GM19043 (cell line): ENCODE measurements at regions not wholly inside any gene's neighbourhood (a gene's known extent, or its start where the extent isn't known, plus 50 kb on each side); places are given as distances from the start of the nearest gene placed in this dataset.
"Not testable (repeated sequence)": the region's sequence is repeated elsewhere in the genome, so short reads cannot be mapped to it uniquely, and the experiment has no call there.

Experiments
- ATAC-seq: cut with Tn5 transposase; IDR thresholded peaks from one replicate; pipeline ENCODE4 v1.9.1; 2021; ENCODE audit warnings: low read depth; ENCODE audit not compliant: unreplicated experiment

DNA sequence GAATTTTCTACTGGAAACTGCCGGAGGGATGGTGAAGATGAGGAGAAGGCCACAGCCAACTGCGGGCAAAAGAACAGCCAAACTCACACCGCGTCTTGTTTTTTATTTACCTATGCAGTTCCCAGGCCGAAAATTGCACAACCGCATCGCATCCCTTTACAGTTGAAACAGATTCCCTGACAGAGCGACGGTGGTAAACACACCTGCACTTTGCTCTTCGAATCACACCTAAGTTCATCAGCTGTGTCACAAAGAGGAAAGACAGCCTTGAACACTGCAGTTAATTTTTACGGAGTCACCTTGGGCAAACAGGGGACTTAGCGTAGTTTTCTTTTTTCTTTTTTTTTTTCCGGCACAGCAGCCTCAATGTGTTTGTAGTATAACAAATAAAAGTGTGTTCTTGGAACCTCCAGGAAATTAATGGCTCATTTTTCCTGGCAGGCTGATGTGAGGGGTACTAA, 272.0 kb upstream of the DIO3 start:
- ATAC-seq = no peak

DNA sequence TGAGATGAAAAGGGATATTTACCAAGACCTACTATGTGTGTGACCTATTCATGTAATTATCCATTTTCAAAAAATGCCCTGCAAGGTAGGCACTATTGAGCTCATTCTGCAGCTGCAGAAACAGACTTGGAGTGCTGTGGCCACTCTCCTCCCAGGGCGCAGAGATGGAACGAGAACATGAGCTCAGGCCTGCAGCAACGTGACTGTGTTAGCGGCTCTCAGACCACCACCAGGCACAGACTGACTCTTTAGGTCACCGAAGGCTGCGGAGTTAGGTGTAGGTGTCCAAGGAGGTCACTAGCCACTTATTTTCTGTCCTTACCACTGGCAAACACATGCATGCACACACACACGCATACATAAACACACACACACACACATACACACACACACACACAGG, 271.4 kb upstream of the DIO3 start:
- ATAC-seq = no peak

GRCh38 chr14:101290611-101291010, 270.7 kb upstream of the DIO3 start:
- no peak for ATAC-seq

- ATAC-seq = no peak
Observed at GRCh38 chr14:101291390-101291789, 269.9 kb upstream of the DIO3 start.

GRCh38 chr14:101292448-101292847, 268.8 kb upstream of the DIO3 start:
- ATAC-seq = no peak

GRCh38 chr14:101293605-101294004, 267.7 kb upstream of the DIO3 start:
- no peak for ATAC-seq

DNA sequence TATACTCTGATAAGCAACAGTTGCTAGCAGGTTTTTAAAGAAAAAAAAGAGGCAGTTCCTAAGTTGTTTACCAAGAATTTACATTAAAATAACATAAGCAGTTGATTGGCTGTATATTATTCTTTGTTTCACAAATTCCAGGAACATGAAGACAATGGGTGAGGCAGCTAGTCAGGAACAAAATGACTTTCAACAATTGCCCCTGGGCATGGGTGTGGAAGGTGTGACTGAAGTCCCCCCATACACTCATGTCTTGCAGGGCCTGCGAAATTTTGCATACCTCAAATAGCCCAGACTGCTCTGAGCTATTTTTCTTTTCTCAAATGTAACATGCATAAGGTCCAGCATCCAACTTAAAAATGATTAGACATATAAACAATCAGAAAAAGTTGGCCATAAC, 267.2 kb upstream of the DIO3 start:
- no peak for ATAC-seq

- ATAC-seq = not testable (repeated sequence)
Observed at GRCh38 chr14:101299781-101300180, 261.5 kb upstream of the DIO3 start.

- ATAC-seq = no peak
Observed at GRCh38 chr14:101301011-101301410, 260.3 kb upstream of the DIO3 start.

- ATAC-seq = not testable (repeated sequence)
Observed at GRCh38 chr14:101307162-101307561, 254.1 kb upstream of the DIO3 start.

DNA sequence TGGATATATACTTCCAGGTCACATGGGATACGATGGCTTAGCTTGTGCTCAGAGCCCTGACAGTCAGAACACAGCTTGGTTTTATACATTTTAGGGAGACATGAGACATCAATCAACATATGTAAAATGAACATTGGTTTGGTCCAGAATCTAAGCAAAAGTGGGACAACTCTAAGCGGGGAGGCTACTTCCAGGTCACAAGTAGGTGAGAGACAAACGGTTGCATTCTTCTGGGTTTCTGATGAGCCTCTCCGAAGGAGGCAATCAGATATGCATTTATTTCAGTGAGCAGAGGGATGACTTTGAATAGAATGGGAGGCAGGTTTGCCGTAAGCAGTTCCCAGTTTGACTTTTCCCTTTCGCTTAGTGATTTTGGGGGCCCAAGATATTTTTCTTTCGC, 250.1 kb upstream of the DIO3 start:
- ATAC-seq = not testable (repeated sequence)

DNA sequence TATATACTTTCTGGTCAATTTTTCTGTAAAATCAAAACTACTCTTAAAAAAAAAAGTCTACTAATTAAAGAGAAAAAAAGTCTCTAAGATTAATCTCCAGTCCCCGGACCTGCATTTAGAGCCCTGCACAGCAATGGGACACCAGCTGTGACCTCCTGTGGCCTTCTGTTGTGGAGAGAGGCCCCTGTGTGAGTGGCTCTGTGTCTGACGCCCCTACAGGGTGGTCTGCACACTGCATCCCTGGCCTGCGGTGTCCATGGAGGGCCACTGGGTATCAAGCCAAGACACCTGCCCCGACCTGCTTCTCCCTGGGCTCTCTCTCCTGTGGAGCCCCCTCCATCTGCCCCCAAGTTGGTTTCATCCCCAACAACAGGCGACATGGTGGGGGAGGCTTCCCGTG, 248.0 kb upstream of the DIO3 start:
- ATAC-seq = no peak

DNA sequence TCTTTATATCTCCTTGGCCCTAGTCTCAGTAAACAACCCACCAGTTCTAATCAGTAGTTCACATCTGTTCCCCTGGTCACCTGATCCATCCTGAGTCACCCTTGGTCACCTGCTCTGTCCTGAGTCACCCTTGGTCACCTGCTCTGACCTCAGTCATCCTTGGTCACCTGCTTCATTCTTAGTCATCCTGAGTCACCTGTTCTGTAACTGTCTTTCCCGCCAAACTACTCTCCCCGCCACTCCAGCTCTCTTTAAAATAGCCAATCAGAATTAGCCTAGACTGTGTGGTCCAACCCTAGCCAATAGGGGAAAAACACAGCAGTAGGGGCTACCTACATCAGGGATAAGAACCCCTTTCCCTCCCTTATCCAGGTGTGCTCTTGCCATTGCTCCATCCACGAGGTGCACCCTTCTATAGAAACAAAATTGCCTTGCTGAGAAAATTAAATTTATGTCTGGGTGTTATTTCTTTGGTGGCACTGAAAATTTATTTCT, 245.4 kb upstream of the DIO3 start:
- ATAC-seq = no peak

GRCh38 chr14:101318271-101318670, 243.0 kb upstream of the DIO3 start:
- no peak for ATAC-seq

DNA sequence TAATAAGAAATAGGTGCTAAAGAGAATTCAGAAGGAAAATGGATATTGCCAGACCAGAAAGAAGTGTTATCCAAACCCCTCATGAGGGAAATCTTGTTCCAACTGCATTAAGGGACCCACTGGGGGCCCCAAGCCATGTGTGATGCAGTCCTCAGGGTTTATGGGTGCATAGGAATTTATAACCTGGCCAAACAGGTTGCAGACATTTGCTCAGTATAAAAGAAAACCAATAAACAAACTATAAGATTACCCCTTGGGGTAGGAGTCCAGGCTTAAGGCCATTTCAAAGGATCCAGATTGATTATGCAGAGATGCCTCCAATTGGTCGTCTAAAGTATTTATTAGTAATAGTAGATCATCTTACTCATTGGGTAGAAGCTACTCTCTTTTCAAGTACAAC, 240.9 kb upstream of the DIO3 start:
- no peak for ATAC-seq

DNA sequence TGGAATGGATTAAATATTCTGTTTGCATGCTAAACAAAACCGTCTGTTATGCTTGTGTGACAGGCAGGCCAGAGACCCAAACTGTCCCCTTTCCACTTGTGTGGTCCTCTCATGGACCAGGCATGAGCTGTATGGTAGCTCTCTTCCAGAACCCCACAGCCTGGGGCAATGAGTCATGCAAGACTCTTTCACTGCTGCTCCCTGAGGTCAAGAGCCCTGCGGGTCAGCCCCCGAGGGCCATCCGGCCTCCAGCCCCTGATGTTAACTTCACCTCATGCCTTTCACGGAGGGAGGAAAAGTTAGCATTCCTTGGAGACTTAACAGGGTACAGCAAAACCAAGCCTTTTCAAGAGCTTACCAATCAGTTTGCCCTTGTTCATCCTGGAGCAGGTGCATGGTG, 239.1 kb upstream of the DIO3 start:
- ATAC-seq = no peak

DNA sequence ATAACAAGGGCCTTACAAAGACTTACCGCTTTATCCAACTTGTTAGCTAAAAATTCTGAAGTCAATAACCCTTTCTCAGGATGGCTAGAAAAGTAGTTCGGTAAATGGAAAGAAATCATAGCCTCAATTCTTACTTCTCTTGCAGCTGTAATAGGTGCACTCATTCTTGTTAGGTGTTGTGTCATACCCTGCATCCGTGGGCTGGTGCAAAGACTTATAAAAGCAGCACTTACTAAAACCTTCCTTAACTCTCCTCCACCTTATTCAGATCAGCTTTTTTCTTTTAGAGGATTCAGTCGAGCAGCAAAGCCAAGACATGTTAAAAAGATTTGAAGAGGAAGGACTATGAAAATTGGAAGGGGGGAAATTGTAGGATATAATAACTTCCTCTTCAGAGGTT, 238.2 kb upstream of the DIO3 start:
- ATAC-seq = no peak

DNA sequence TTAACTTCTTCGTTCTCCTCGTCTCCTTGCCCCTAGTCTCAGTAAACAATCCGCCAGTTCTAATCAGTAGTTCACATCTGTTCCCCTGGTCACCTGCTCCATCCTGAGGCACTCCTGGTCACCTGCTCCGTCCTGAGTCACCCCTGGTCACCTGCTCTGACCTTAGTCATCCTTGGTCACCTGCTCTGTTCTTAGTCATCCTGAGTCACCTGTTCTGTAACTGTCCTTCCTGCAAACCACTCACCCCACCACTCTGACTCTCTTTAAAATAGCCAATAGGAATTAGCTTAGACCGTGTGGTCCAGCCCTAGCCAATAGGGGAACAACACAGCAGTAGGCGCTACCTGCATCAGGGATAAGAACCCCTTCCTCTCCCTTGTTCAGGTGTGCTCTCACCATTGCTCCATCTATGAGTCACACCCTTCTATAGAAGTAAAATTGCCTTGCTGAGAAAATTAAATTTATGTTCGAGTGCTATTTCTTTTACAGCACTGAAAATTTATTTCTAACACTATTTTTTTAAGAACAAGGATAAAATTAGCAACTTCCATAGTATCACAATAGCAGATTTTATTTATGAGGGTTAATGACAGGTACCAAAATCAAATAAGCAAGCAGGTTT, 237.6 kb upstream of the DIO3 start:
- not testable (repeated sequence) for ATAC-seq

DNA sequence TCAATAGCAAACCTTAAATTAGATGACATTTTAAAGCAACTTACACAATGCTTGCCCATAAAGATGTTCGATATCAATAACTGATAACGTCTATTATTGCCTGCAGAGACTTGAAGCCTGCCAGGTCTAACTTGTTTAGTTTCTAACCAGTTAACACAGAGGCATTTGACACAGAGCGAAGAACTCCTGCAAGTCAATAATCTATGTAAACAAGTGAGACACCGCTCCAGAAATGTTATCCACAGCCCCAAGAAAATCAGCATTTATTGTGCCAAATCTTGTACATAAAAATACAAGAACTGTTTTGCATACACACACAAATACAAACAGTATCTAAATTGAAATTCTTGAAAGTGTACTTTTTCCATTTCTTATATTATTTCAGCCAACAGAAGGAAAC, 236.0 kb upstream of the DIO3 start:
- ATAC-seq = no peak

DNA sequence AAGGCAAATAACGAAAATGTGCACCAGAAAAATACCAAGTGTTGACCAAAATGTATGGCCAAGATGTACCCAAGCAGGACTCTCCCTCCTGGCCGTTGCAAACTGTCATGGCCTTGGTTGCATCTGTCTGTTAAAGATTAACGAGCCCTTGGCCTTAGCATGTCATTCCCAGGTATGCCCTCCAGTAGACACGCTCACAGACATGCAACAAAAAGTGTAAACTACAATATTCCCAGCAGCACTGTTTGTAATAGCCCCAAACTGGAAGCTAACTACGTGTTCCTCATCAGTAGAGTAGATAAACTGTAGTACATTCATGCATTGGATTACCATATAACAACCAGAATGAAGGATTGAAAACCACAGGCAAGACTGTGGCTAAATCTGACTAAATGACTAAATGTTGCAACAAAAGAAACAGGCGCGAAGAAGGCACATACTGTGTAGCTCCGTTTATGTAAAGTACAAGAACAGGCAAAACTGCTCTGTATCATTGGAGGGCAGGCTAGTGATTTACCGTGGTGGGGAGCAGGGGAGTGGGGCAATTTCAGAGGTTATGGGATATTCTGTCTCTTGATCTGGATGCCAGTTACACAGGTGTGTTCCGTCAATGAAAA, 232.8 kb upstream of the DIO3 start:
- ATAC-seq = no peak

DNA sequence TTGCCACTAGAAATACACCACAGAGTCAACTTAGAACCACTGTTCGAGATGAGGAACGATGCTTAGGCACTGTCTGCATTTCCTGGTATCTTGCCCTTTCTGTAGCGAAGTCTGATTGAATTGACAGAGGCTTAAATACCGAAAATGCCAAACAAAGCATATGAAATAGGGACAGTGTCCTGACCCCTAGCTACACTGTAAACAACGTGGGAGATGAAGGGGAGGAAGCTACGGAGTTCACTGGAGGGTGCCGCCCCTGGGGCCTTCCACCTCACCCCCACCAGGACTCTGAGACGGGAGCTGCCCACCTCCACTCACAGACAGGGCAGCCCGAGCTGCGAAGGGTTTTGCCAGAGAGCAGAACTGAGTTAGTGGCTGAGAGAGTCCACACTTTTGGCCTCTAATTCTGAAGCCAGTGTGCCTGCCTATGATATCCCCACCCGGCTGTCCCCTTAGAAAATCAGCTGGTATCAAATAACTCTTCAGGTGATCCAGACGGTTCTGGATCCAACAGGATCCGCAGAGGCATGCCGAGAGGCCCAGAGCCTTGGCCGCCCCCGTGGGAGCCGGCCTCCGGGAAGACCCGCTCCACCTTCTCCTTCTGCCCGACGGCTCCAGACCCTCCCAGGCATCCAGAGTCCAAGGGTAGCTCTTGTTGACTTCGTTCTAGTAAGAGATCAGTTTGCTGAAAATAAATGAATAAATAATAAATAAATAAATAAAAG, 230.7 kb upstream of the DIO3 start:
- ATAC-seq = no peak

- no peak for ATAC-seq
Observed at GRCh38 chr14:101331141-101331525, 230.2 kb upstream of the DIO3 start.
